GM19025 (cell line): ENCODE measurements at regions not wholly inside any gene's neighbourhood (a gene's known extent, or its start where the extent isn't known, plus 50 kb on each side); places are given as distances from the start of the nearest gene placed in this dataset.

Experiments
- ATAC-seq: cut with Tn5 transposase; IDR thresholded peaks from one replicate; pipeline ENCODE4 v1.9.1; 2021; ENCODE audit warnings: mild to moderate bottlenecking, low read depth, moderate library complexity; ENCODE audit not compliant: unreplicated experiment

- no peak for ATAC-seq
These were observed 137.4 kb upstream of the MYCN start for GRCh38 chr2:15802657-15803542.

GRCh38 chr2:15803543-15804245 is 136.7 kb upstream of the MYCN start:
- ATAC-seq: no peak

GRCh38 chr2:15804246-15804619 is 136.1 kb upstream of the MYCN start:
- no peak for ATAC-seq

- ATAC-seq: no peak
These were observed 135.7 kb upstream of the MYCN start for GRCh38 chr2:15804691-15805090.

GRCh38 chr2:15805206-15805605 is 135.1 kb upstream of the MYCN start:
- ATAC-seq: no peak

GRCh38 chr2:15805772-15806171 is 134.6 kb upstream of the MYCN start:
- no peak for ATAC-seq

GRCh38 chr2:15806801-15807417 is 133.4 kb upstream of the MYCN start:
- ATAC-seq: no peak

- ATAC-seq: no peak
These were observed 132.7 kb upstream of the MYCN start for GRCh38 chr2:15807418-15808203.

GRCh38 chr2:15808204-15808910 is 132.0 kb upstream of the MYCN start:
- ATAC-seq: no peak

- ATAC-seq: no peak
These were observed 131.4 kb upstream of the MYCN start for GRCh38 chr2:15808944-15809343.

GRCh38 chr2:15809404-15809803 is 130.9 kb upstream of the MYCN start:
- no peak for ATAC-seq

- ATAC-seq: no peak
These were observed 129.7 kb upstream of the MYCN start for GRCh38 chr2:15810477-15811150.

GRCh38 chr2:15811367-15811766 is 129.0 kb upstream of the MYCN start:
- ATAC-seq: no peak

GRCh38 chr2:15812187-15812780 is 128.1 kb upstream of the MYCN start:
- no peak for ATAC-seq

- ATAC-seq: no peak
These were observed 126.7 kb upstream of the MYCN start for GRCh38 chr2:15813481-15814266.

- ATAC-seq: no peak
These were observed 125.9 kb upstream of the MYCN start for GRCh38 chr2:15814403-15814802.

- no peak for ATAC-seq
These were observed 125.4 kb upstream of the MYCN start for GRCh38 chr2:15814946-15815345.

- no peak for ATAC-seq
These were observed 124.1 kb upstream of the MYCN start for GRCh38 chr2:15816226-15816625.
